ENCODE measurements at regions not wholly inside any gene's neighbourhood (a gene's known extent, or its start where the extent isn't known, plus 50 kb on each side); places are given as distances from the start of the nearest gene placed in this dataset.
A peak's percentile ranks its signal among the peaks of the same experiment; 100 is the strongest.
"Not testable (repeated sequence)": the region's sequence is repeated elsewhere in the genome, so short reads cannot be mapped to it uniquely, and the experiment has no call there.

DNA sequence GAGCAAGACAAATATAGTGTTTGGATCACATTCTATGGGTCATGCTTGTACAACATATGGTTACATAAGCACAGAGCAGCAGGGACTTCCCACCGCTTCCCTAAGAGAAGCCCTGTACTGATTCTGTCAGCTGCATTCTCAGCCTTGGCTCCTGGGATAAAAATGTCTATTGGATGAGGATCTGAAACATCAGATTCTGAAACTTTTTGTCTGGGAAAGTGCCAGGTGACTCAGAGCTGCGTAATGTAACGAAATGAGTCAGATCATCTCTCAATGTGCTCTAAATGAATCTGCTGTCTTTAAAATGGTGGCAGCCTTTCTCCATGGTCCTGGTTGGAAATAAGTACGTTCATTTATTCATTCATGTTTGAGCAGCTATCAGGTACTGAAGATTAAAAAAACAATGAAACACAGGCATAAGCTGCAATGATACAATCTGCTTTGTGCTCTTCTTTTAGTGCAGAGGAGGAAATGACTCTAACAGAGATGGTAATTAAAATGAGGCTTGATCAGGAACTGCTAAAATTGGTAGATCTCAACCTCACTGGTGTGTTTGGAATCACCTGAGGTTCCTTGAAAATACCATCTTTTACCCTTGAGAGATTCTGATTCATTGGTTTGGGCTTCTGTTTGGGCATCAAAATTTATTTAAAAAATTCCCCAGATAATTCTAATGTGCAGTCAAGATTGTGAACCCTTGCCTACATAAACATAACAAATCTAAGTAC is 99.1 kb upstream of the NAP1L1 start:
- DNase-seq (ENCODE audit: low read depth in 1 of 2, low spot score in 1 of 2) = no peak

DNA sequence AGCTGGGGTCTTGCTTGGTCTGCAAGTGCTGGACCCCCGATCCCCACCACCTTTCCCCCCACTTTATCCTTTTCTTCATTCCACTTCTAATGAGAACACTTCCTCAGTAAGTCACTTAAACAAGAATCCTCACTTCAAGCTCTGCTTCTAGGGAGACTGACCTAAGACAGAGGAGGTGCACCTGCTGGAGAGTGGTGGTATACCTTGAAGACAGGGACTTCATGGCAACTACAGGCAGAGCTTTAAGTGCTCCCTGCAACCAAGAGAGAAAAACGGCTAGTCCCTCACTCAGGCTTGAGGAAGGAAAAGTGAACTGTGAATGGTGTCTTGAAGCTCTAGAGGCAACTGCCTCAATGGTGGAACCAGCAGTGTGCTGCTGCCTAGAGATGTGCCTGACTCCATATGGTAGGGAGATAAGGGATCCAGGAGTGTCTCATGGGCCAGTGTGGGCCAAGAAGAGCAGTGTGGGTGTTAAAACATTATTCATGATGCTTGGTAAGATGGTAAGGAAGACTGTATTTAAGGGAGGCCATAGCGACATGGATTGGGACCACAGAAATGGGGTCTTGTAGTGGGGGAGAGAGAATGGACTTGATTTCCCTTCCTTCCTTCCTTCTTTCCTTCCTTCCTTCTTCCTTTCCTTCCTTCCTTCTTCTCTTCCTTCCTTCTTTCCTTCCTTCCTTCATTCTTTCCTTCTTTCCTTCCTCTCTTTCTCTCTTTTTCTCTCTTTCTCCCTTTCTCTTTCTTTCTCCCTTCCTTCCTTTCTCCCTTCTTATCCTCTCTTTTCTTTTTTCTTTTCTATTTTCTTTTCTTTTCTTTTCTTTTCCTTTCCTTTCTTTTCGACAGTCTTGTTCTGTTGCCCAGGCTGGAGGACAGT is 96.2 kb upstream of the NAP1L1 start:
- DNase-seq (ENCODE audit: low read depth in 1 of 2, low spot score in 1 of 2) = no peak

DNA sequence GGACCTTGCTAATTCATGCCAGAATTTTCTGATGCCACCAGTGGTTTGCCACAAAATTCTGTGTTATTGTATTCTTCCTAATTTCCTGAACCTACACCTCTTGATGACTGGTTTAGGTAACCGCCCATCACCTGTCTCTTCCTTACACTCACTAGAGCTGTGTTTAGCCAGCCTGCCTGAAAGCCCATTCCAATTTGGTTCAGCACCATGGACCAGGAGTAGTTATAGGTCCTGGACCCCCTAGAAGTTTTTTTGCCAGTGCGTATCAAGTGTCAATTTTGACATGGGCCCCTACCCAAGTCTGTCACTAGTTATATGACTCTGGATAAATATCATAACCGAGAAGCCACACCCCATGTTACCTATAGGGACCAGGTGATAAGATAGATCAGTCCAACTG is 94.0 kb upstream of the NAP1L1 start:
- no peak for DNase-seq (ENCODE audit: low read depth in 1 of 2, low spot score in 1 of 2)

DNA sequence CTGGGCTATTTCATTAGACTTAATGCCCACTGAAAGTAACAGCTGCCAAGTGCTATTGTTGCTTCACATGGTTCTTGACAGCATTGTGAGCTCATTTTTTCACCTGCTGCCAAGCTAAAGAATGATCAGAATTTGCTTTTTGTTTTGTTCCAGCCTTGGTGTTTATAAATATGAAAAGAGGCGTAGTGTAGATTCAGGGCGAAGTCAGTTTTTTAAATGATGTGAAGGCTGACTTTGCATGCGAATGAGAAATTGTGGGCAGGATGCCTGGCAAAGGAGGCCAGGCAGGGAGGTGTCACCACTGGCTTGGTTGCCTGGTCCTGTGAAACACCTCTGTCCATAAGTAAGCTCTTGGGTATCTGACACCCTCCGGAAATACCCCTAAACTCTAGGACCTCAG is 93.3 kb upstream of the NAP1L1 start:
- no peak for DNase-seq (ENCODE audit: low read depth in 1 of 2, low spot score in 1 of 2)

DNA sequence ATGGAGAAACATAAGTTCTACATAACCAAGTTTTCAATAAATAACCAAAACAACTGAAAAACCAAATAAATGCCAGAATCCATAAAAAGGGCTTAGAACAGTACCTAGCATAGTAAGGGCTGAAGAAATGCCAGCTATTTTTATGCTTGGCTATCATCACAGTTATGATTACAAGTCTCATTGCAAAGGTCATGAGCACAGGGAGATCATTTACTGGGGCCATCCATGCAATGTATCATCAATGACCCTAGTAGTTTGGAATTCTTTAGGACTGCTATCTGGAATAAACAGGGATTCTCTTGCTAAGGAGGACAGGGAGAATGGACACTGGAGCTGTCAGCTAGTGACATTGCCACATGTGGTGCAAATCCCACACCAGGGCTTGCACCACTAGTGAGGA is 92.5 kb upstream of the NAP1L1 start:
- DNase-seq (ENCODE audit: low read depth in 1 of 2, low spot score in 1 of 2) = no peak

DNA sequence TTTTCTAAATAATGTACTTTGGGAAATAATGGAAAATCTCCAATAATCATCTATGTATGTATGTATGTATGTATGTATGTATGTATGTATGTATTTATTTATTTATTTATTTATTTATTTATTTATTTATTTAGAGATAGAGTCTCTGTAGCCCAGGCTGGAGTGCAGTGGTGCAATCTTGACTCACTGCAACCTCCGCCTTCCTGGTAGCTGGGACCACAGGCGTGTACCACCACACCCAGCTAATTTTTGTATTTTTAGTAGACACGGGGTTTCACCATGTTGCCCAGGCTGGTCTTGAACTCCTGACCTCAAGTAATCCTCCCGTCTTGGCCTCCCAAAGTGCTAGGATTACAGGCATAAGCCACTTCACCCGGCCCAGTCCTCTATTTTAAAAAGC is 91.5 kb upstream of the NAP1L1 start:
- DNase-seq (ENCODE audit: low read depth in 1 of 2, low spot score in 1 of 2) = not testable (repeated sequence)

DNA sequence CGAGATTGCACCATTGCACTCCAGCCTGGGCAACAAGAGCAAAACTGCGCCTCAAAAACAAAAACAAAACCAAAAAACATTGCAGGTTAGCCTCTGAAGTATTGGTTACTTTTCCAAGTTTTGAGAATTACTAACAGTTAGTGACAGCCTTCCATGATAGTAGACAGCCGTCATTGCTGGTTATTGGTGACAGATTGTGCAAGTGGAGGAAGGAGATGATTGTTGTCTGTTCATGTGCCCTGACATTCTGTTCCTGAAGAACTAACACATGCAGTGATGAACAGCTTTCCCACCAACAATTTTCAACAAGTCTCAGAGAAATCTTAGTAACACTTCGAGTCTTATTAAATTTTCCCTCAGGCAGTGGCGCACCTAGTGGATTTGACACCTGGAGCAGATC is 89.3 kb upstream of the NAP1L1 start:
- DNase-seq (ENCODE audit: low read depth in 1 of 2, low spot score in 1 of 2) = no peak

DNA sequence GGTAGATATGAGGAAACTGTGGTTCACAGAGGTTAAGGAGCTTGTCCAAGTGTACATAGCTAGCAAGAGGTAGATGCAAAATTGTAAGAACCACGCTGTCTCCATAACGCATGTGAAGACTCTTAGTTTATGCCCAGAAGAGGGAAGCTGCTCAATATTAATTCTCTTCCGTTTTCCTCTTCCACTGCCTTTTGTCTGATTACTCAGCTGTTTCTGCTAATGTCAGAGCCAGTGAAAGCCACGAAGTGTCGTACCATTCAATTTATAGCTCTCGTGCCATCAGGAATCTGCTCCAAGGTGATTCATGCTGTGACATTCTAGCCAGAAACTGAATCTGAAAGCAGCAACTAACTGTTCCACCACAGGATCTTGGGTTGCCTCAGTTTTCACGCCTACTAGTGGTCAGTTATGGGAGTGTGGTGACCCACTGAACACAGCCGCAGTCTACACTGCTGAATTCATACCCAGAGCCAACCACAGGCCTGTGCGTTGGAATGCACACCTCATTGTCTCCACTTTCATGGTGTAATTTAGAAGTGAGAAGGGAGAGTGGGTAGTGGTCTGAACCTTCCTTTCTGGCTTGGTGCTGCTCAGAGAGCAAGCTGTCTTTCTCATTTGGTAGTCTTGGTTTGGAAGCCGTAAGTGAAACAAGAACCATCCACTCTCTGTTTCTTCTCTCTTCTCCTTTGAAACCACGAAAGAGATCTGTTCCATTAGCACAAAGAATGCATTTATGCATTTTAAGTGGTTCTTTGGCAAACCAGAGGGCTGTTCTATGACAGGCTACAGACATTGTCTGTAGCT is 74.2 kb upstream of the NAP1L1 start:
- DNase-seq (ENCODE audit: low read depth in 1 of 2, low spot score in 1 of 2) = peak in 1 of 2 donors; percentile 64

DNA sequence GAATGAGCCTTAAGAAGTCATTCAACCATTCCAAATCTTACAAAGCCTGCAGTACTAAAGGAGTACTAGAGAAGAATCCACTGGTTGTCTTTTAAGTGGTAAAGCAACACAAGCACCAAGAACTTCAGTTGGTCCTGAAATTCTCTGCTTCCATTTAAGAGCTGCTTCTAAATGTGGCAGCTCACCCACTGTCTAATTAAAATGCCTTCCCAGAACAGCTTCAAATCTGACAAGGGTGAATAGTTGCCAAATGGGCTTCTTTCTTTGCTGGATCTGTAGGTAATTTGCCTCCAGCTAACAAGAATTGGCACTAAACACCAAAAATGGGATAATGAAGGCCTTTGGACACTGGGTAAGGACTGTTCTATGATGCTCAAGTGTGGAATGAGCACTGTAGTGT is 72.2 kb upstream of the NAP1L1 start:
- DNase-seq (ENCODE audit: low read depth in 1 of 2, low spot score in 1 of 2) = no peak

DNA sequence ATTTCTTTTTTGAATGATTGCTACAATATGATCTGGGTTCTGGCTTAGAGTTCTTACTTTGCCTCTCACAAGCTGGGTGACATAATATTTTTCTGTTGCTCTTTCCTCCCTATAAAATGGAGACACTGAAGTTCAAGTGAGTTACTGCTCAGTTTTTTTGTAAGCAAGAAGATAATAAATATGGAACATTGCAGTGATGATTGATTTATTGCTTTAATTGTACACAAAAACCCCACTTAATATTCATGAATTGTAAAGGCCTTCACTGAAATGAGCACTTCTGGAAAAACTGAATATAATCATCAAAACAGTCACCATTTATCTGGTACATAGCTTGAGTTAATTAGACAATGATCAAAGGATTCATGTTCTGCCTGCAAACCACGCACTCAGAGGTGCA is 71.8 kb upstream of the NAP1L1 start:
- no peak for DNase-seq (ENCODE audit: low read depth in 1 of 2, low spot score in 1 of 2)

DNA sequence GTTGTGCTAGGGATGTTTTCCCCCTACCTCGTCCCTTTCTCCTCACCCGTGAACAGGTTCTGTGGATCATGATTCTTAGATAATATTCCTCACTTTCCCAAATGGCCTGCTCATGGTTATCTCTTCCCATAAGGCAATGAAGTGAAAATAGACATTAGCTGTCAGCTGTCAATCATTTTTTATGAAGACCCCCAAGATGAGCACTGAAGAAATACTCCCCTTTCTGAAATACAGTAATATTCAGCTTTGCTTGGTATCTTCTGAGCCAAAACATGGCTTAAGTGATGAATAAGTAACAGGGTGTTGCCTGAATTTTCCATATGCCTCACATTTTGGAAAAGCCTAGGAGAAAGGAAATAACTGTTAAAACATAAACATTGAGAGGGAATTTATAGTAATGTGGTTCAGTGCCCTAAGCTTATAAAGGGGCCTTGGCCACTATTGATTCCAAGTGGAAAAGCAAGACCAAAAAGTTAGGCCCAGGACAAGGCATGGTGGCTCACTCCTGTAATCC is 70.7 kb upstream of the NAP1L1 start:
- no peak for DNase-seq (ENCODE audit: low read depth in 1 of 2, low spot score in 1 of 2)

DNA sequence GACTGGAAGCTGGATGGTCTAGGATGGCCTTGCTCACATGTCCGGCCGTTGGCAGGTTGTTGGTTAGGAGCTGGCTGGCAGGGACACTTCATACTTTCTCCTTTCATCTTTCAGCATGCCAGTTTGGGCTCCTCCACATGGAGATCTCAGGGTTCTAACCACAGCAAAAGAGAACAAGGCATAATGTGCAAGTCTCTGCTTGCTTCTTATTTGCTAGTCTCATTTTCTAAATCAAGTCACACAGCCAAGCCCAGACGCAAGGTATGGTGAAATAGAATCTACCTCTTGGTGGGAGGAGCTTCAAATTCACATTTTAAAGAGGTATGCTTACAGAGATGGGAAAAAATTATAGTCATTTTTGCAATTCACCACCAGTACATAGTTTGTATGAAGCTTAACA is 69.1 kb upstream of the NAP1L1 start:
- DNase-seq (ENCODE audit: low read depth in 1 of 2, low spot score in 1 of 2) = no peak

DNA sequence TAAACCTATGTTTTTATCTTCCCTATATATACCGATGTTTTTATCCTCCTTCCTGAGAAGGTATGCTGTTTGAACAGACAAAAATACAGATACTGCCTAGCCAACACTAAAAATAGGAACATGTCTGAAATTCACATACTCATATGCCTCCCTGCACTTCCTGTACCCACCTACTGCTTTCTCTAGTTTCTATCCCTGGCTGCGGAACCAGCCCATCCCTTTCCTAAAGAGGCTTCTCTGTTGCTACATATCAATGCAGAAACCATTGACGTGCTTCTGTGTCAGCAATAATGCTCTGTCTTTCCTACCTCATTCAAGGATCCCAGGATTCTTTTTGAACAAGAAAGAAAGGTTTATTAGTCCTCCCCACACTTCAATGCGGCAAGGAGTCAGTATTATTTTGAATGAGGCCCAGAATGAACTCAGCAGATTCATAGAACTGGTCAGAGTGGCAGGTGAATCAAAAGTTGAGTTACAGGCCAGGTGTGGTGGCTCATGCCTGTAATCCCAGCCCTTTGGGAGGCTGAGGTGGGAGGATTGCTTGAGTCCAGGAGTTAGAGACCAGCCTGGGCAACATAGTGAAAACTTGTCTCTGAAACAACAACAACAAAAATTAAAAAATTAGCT is 67.8 kb upstream of the NAP1L1 start:
- no peak for DNase-seq (ENCODE audit: low read depth in 1 of 2, low spot score in 1 of 2)

DNA sequence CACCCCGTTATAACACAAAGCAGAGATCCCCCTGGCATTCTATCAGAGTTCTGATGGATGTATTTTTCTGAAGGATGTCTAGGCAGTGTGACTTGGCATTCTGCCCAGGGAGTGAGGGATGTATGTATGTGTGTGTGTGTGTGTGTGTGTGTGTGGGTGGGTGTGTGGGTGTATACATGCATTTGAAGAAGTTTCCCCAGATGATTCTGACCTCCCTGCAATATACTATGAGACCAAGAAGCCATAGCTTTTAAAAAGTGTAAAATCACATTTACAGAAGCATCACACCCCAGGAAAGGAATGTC is 59.7 kb upstream of the NAP1L1 start:
- DNase-seq (ENCODE audit: low read depth in 1 of 2, low spot score in 1 of 2) = no peak

DNA sequence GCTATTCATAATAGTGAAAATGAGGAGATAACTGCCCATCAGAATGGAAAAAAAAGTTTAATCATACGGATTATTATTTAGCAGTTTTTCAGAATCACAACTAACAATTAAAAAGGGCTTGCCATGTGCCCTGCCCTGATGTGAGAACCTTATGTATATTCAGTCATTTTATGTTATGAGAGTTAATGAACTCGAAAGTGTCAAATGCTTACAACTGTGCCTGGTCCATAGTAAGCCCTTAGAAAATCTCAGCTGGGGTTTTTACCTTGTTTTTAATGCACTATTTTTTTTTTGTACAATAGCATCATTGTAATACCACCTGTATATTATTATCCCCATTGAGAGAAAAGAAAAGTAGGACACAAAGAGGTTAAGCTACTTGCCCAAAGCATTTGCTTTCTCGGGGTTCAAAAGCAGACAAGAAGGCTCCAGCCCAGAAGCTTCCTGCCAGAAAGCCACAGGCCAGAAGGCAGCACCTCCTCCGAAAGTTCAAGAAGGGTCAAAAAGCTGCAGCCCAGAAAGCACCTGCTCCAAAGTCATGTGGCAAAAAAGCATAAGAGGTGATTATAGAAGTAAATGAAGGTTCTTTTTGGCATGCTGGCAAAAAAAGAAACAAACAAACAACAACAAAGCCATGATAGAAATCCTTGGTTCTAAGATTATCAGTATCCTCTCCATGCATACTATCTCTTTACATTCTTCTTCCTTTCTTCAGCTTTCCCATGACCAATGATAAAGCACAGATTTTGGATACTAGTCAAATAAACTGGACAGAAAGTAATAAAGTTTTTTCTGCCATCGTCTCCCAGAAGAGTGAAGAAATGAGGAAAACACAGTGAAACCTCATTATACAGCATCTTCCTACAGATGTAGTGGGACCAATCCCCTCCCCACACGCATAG is 59.1 kb upstream of the NAP1L1 start:
- no peak for DNase-seq (ENCODE audit: low read depth in 1 of 2, low spot score in 1 of 2)

DNA sequence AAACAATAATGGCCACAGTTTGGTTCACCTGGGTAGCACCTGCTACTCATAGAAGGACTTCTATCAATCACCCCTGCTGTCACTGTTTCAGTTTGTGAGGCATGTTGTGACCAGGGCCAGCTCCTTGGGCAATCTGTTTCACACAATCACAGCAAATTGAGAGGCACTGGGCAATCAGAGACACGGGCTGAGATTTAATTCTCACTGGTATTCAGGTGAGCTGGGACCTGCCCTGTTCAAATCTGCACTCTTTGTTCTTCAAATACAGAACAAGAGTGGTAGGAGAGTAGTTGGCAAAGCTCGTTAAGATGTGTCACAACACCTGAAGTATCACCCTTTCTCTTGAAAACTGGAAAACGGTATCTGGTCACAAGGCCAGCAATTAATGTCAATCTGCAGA is 57.8 kb upstream of the NAP1L1 start:
- DNase-seq (ENCODE audit: low read depth in 1 of 2, low spot score in 1 of 2) = no peak

DNA sequence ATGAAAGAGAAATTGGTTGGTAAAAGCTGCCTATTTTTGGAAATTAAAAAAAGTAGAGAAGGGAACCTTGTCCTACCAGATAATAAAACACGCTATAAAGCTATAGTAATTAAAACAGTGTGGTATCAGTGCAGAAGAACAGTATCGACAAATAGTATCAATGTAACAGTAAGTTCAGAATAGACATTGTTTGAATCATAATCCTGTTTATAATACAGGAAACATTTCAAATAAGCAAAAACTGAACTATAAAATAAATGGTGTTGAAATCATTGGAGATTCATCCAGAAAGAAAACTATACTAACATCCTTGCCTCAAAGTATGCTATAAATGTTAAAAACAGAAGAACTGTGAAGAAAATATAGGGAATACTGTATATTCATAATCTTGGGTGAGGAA is 54.2 kb upstream of the NAP1L1 start:
- no peak for DNase-seq (ENCODE audit: low read depth in 1 of 2, low spot score in 1 of 2)

DNA sequence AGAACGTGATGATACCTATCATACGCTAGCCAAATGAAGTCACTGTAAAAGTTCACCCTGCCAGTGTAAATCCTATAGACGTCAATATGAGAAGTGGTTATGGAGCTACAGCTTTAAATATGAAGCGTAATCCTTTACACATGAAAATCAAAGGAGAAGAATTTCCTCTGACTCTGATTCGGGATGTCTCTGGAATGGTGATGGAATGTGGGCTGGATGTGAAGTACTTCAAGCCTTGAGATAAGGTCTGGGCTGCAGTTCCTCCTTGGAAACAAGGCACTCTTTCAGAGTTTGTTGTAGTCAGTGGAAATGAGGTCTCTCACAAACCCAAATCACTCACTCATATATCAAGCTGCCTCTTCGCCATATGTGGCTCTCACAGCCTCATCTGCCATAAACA is 53.1 kb upstream of the NAP1L1 start:
- no peak for DNase-seq (ENCODE audit: low read depth in 1 of 2, low spot score in 1 of 2)

DNA sequence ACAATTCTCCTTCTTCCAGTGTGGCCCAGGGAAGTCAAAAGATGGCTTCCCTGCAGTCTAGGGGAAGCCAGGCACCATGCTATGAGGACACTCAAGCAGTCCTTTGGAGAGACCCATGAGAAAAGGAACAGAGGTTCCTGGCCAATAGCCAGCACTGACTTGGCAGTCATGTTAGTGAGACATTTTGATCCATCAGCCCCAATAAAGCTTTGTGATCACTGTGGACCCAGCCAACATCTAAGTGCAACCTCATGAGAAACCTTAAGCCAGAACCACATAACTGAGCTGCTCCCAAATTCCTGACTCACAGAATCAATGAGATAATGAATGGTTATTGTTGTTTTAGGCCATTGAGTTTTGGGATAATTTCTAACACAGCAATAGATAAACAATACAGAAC is 51.0 kb upstream of the NAP1L1 start:
- DNase-seq (ENCODE audit: low read depth in 1 of 2, low spot score in 1 of 2) = no peak

All from activated T-helper 1 cell treated with anti-CD3 and anti-CD28 coated beads, Interleukin-2, amount 50 U/mL, for 16 hours (primary cell).